ENCODE measurements at regions not wholly inside any gene's neighbourhood (a gene's known extent, or its start where the extent isn't known, plus 50 kb on each side); places are given as distances from the start of the nearest gene placed in this dataset.

DNA sequence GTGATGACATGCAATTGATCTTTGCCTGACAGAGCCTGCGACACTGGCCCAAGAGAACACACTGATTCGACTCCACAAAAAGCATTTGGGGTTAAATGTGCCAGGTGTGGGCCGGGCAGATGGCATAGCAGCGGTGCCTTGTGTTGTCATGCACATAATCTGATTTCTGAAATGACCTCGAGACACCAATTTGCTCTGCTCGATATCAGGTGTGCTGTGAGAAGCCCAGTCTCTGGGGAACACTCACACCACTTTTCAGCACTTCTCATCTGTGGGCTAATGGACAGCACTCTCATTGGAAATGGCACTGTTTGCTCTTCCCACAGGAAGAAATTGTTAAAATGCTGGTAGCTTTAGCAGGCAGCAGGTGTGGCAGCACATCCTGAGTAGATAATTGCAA, 738.3 kb upstream of the TENM3 start:
- no peak for TF ChIP-seq POLR2AphosphoS5 (IDR thresholded peaks at IDR 0.05; ENCODE audit: borderline replicate concordance, low read depth, low read length)
- no peak for TF ChIP-seq EZH2 (IDR thresholded peaks at IDR 0.05)
- TF ChIP-seq FOXP2 (optimal IDR thresholded peaks at IDR 0.05; ENCODE audit: control extremely low read depth, extremely low read length, insufficient read depth) = no peak
